ENCODE measurements at regions not wholly inside any gene's neighbourhood (a gene's known extent, or its start where the extent isn't known, plus 50 kb on each side); places are given as distances from the start of the nearest gene placed in this dataset.

DNA sequence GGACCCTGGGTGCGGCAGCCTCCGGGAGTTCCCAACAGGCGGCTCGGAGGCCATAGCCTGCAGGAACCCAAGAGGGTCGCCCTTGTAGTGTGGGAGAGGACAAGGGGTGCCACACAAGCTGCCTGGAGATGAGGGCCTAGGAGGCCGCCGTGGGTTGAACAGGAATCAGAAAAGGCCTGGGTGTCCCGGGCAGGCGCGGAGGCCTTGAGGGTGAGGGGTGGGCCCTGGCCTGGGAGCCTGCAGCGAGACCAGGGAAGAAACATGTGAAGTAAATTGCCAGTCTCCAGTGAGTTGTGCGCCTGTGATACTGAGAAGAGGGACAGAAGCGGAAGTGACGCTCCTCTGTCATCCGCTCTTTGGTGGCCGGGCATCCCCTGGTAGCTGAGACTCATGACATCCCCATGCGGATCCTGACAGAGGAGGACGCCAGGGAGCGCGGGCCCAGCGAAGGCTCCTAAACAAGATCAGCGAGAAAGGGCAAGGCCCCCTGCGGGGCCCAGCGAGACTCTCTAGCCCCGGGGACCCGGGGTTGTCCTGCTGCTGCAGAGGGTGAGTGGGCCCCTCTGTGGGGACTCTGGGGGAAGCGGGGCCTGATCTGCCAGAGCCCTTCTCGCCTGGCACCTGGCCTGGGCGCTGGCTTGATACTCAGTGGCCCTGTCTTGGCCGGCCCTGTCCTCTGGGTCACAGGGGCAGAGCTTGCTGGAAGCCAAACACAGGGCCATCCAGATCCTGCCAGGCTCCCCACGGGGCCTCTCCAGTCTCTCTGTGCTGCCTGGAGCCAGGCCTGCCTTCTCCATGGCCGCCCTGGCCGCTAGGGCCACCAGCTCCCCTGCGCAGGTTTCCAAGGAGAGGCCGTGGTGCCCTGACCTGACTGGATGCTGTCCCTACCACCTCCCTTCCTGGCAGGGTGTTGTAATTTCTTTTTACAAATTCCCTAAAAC is 788.4 kb downstream of the TLE4 start:
- ATAC-seq (no peak), DNase-seq (ENCODE audit: low spot score) (no peak)

DNA sequence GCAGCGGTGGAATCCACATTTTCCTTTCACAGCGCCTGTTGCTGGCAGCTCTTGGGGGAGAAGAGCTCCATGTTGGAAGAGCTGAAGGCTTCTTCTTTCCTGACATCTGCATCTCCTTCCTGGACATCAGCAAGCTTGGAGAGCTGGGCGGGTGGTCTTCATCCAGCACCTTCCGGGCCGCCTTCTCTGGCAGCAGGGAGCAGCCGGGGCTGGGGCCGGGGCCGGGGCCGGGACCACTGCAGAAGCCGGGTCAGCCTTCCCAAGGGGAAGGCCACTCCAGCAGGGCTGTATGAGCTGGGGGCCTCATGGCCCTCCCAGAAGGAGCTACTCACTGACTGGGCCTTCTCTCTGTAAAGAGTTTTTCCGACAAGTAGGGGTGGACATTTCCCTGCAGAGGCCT is 787.5 kb downstream of the TLE4 start:
- ATAC-seq (no peak), DNase-seq (ENCODE audit: low spot score) (no peak)

DNA sequence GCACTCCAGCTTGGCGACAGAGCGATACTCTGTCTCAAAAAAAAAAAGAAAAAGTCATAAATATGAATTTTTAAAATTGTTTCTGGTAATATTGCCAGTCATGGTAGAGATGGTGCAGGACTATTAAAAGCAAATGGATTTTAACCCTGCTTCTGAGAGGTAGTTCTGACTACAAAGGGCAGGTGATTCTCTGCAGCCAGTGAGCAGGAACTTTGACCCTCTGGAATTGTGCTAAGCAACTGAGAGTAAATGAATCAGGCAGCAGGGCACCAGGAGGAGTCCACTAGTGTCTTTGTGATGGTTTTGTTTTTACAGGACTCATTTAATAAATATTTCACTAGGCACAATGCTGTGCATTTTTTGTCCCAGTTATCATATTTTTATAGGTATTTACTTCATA is 781.2 kb downstream of the TLE4 start:
- ATAC-seq, result peak; percentile 75

DNA sequence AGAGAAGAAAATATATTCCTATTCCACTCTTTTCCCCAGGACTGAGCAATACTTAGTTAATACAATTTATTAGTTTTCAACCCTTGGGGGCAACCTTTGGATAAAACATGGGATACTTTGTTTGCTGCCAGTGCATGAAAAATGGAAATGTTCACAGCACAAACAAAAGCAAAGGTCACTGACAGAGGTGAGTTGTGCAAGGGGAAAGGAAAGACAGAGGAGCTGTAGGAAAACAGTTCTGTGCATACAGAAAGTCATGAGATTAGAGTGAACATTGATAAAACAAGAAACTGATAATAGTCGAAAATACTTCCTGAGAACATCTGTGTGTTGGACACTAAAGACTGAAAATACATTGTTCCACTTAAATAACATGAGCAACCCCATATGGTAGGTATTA is 779.8 kb downstream of the TLE4 start:
- ATAC-seq, result peak; percentile 55
- DNase-seq (ENCODE audit: low spot score), result no peak

More for the DNA sequence above, 781.2 kb downstream of the TLE4 start:
- DNase-seq (ENCODE audit: low spot score), result no peak

DNA sequence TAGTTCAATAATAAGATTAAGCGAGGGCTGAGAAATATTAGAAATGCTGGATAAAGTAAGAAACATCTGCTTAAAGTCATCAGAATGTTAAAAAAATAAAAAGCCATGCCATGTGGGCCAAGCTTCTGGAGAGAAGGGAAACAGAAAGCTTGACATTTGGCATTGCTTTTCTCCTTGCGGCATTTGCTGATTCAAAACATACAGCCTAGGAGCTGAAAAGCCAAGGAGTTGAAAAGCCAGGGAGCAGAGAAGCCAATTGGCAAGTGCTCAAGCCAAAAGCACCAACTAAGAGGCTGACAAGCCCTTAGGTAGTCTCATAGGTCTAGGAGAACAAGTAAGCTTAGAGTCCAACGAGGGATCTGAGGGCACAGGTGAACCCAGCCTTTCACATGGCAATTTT is 754.3 kb downstream of the TLE4 start:
- ATAC-seq, result no peak
- DNase-seq (ENCODE audit: low spot score), result no peak

DNA sequence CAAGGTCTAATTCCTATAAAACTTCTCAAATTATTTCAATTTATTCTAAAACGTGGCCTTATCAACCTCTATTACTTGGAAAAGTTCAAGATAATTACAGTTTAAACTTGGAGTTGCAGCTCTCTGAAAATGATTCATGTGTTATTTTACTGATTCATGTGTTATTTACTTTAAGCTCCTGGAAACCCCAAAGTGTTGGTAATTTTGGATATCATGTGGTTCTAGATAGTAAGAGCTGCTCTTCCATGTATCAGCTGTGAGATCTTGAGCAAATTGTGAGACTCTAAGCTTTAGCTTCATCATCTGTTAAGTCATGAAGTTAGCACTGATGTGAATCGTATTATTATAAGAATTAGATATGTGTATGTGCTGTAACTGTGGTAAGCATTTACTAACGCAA is 749.2 kb downstream of the TLE4 start:
- ATAC-seq, result no peak
- DNase-seq (ENCODE audit: low spot score), result no peak

DNA sequence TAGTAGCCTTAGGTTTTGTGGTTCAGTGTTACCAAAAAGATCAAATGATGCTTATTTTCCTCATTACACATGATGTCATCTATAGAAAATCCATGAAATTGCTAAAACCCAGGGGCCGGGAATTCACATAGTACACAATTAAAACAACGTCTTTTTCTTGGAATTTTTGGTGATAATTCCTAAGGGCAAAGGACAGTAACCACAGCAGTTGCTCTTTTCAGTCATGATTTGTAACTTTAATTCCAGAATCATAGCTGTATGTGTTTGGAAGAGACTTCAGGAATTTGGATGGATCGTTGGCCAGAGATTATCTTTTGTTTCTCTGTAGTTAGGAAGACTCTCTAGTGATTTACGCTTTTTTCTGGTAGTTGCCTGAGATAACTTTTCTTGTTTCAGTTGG is 748.7 kb downstream of the TLE4 start:
- DNase-seq (ENCODE audit: low spot score) (no peak), ATAC-seq (no peak)

DNA sequence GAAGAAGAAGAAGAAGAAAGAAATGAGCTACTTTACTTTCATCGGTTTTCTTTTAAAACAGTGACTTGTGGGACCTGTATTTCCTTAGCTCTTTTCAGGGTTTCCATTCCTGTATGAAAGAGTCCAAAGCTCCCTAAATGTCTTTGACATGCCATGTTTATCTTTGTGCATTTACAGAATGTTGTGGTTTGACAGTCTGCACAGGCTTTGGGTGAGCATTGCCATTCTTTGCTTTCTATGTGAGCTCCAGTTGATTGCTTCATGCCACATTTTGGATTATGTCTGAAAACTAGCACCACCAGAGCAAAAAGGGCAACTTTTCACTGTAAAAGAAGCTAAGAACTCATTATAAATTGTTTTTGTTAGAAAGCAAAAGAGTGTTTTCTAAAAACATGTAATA is 733.4 kb downstream of the TLE4 start:
- DNase-seq (ENCODE audit: low spot score), result no peak

DNA sequence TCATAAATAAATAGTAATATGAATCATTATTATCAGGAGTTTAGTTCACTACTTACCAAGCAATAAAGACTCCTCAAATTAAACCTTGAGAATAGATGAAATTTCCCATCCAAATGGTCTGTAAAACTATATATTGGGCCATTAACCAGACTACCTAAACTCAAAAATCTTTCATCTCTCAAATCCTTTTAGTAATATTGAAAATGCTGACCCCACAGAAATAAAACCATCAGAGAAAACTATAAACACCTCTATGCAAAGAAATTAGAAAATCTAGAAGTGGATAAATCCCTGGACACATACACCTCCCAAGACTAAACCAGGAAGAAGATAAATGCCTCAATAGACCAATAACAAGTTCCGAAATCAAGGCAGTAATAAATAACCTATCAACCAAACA is 723.2 kb downstream of the TLE4 start:
- no peak for DNase-seq (ENCODE audit: low spot score)

More for the DNA sequence above, 733.4 kb downstream of the TLE4 start:
- ATAC-seq, result no peak

DNA sequence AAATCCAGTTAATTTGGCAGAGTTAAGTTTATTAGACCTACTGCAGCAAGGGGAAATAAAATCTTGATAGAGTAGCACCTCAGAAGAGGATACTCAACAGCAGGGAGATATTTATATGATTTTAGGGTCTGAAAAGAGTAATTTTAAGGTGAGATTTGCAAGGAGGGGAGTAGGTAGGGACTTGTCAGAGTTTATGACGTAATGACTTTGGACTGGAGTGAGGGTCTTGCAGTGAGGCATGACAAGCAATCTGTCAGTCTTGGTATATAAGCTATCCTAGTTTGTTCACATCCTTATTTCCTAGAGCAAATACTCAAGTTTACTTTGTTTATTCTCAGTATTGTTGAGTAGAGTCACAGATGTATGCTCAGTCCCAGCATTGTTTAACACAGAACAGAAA is 722.6 kb downstream of the TLE4 start:
- DNase-seq (ENCODE audit: low spot score) (no peak), ATAC-seq (no peak)

More for the DNA sequence above, 723.2 kb downstream of the TLE4 start:
- ATAC-seq, result no peak

DNA sequence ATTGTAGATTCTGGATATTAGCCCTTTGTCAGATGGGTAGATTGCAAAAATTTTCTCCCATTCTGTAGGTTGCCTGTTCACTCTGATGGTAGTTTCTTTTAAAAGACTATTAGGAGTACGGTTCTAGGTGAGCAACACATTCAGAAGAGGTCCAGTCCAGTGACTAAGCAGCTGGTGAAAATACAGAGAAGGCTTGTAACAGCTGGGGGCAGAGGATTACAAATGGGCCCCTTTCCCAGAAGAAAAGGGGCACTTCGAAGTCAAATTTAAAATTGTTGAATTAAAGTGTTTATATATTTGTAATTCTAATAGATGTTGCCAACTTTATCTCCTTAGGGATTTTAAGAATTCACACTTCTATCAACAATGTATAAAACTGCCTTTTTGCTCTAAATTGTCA is 720.5 kb downstream of the TLE4 start:
- no peak for ATAC-seq
- no peak for DNase-seq (ENCODE audit: low spot score)

DNA sequence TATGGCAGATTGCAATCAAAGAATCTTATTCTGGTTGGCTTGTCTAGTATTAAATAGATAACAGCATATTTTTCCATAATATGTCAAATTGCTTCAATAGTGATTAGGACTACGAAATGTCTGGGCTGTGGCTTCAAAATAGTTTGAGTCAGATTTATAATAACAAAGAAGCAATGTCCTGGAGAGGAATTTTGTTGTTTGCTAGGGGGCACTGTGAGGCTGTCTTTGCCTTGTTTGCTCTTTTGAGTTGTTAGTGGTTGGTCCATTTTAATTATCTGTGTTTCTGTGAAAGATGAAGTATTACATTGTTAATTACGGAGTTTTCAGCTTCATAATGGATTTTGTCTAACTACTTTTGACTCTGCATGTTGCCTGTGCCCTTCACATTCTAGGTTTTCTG is 713.6 kb downstream of the TLE4 start:
- no peak for DNase-seq (ENCODE audit: low spot score)
- no peak for ATAC-seq

DNA sequence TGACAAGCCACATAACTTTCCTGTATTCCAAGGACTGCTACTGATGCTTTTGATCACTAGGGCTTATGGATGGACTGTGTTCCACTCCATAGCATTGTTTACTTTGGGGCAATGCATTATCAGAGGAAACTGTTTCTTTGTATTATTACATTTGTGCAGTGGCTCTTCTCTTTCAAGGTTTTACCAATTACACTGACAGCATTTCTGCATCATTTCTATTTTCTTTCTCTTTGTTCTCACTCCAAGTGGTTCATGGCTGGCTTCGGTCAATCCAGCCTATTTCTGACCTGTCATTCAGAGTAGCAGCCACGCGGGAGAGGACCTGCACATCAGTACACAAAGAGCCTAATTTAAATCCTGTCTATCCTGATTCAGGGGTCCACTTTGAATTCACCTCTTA is 711.0 kb downstream of the TLE4 start:
- no peak for ATAC-seq
- no peak for DNase-seq (ENCODE audit: low spot score)

DNA sequence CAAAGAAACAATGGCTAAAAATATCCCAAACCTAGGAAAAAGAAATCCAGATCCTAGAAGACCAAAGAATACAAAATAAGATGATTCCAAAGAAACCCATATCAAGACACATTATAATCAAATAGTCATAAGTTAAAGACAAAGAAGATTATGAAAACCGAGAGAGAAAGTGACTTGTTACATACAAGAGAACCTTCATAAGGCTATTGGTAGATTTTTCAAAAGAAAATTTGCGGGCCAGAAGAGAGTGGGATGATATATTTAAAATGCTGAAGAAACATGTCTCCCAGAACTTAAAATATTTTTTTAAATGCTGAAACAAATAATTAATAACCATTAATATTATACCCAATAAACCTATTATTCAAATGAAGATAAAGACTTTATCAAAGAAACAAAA is 687.3 kb downstream of the TLE4 start:
- DNase-seq (ENCODE audit: low spot score) (no peak), ATAC-seq (no peak)

DNA sequence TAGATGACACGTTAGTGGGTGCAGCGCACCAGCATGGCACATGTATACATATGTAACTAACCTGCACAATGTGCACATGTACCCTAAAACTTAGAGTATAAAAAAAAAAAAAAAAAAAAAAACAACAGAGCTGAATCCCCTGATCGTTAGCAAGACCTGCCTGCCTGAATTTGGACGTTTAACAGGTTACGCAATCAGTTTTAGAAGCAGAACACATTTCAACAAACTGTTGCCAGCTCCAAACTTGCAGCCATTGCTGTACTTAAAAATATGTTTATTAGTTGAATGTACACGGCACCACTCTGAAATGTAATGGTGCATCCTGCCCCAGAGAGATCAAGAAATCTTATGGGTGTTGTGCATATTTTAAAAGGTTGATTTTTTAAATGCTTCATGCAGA is 680.0 kb downstream of the TLE4 start:
- ATAC-seq (no peak), DNase-seq (ENCODE audit: low spot score) (no peak)

DNA sequence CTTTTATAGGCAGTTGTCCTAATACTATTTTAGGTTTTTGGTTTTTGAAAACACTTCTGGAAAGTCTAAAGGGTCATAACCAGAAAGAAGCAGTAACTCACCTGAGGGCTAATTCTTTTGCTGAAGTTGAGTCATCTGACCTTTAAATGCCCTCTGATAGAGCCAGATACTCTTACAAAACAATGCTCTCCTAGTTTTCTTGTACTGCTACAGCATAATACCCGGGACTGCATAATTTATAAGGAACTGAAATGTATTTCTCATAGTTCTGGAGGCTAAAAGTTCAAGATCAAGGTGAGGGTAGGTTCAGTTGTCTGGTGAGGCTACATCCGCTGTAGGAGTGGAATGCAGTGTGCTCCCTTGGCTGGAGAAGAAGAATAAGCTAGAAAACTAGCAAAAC is 670.3 kb downstream of the TLE4 start:
- no peak for DNase-seq (ENCODE audit: low spot score)
- no peak for ATAC-seq

DNA sequence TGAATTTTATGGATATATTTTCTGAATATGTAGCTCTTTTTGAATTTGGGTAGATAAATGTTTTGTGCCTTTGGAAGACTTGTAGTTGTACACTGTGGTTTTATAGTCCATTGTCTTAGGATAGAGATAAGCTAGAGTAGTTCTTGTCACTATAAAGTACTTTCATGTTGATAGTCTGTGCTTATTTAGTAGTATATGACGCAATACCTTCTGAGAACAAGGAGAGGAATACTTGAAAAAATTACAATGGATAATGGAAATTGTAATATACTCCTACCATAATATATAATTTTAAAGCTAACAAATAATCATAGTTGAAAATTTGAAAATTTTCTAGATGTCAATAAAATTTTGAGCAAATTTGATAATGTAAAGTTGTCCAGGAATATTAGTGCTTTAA is 664.0 kb downstream of the TLE4 start:
- ATAC-seq, result no peak
- DNase-seq (ENCODE audit: low spot score), result no peak

DNA sequence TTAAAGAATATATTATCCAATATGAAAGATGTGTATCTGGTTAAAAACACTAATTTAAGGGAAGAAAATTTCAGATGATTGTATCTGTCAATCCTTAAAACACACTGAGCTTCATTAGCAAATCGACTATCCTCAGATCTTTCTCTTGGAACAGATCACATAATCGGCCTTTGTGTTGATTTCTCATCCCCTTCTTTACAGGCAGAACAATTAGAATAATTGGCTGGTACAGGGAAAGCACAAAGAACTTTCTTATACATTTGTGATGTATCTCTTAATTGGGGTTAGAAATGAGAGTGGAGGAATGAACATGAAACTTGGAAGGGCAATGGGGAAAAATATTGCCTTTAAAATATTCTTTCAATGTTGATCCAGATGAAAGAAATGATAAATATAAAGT is 662.1 kb downstream of the TLE4 start:
- ATAC-seq (no peak), DNase-seq (ENCODE audit: low spot score) (no peak)

DNA sequence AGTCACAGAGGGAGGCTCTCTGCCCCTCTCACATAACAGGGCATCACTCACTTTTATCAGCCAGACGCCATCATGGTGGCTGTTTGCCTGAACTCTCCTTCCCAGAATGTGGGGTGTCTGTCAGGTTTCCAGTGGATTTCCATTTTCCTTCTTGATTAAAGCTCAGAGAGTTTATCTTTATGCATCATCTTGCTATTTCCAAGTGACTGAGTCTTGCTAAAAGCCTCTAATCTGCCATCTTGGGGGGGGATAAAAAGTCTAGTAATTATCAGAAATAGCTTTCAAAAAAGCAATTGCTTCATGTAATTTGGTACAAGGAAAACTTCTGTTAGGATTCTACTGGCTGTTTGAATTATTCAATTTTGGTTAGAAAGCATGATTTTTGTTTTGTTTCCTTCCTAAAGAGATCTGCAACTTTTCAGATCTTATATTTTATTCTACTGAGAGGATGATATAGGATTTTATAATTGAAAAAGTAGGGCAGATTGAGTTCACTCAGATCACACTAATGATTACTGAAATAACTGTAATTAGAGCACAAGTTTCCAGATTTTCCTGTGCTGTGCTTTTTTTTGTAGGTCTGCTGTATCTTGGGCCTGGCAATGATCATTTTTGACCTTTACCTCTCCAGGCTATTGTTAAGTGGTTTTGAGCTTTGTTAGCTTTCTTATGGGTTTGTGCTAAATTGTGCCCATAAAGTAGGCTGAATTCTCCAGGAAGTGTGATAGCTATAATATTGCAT is 661.5 kb downstream of the TLE4 start:
- no peak for DNase-seq (ENCODE audit: low spot score)
- no peak for ATAC-seq

DNA sequence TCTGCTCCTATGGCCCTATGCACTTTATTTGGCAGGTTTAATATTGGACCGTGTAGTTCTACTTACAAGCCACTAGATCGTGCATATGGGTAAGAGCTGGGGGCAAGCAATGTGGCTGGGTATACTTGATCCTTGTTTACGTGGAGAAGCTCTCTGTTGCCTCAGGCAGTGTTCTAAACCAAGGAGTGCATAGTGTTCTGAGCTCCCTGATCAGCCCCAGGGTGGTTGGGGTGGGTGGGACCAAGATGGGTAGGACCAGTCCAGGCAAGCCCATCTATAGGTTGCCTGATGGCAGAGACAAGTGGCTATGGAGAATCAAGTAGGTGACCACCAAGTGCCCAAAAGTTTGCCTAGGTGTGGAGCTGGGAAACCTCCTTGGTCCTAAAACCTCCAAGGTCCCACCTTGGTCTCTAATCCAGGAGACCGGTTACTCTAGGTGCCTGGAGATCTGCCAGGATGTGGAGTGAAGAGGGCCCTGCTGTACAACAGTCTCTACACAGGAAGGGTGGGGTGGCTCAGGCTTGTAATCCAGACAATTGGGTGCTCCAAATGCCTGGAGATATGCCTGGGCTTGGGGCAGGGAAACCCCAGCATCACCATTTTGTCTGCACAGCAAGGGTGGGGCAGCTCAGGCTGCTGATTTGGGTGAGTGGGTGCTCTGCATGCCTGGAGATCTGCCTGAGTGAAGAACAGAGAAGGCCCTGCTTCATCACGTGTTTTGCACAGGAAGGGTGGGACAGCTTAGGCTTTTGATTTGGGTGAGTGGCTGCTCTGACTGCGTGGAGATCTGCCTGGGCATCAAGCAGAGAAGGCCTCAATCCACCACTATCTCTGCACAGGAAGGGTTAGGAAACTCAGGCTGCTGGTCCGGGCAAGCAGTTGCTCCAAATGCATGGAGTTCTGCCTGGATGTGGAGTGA is 659.8 kb downstream of the TLE4 start:
- DNase-seq (ENCODE audit: low spot score) (no peak), ATAC-seq (no peak)

DNA sequence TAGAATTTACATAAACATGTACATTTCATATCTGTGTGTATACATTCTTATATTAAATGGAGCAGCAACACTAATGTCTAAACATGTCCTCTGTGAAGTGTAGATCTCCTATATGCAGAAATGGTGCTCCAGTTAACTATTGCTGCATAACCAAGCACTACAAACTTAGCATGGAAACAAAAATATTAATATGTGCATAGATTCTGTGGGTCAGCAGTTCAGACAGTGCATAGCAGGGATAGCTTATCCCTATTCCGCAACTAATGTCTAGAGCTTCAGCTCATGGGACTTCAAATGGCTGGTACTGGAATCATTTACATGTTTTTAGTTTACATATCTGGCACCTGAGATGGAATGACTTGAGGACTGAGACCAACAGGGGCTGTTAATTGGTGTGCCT is 652.1 kb downstream of the TLE4 start:
- no peak for ATAC-seq
- DNase-seq (ENCODE audit: low spot score), result no peak
